DND-41 (cell line): ENCODE measurements at regions not wholly inside any gene's neighbourhood (a gene's known extent, or its start where the extent isn't known, plus 50 kb on each side); places are given as distances from the start of the nearest gene placed in this dataset.

Experiments used
- EZH2 ChIP-seq: IDR thresholded peaks from 3 replicates; pipeline ENCODE4 v1.6.1; 2012; ENCODE audit warnings: borderline replicate concordance, low read depth, mild to moderate bottlenecking, moderate library complexity, low read length, inconsistent platforms; ENCODE audit not compliant: severe bottlenecking
- TF ChIP-seq, protein P1 (sequence below): IDR thresholded peaks from 2 replicates; pipeline ENCODE4 v1.5.1; 2012; ENCODE audit warnings: borderline replicate concordance, low read length, moderate library complexity, mild to moderate bottlenecking; ENCODE audit not compliant: poor library complexity, severe bottlenecking; ENCODE audit errors: extremely low read depth

DNA sequence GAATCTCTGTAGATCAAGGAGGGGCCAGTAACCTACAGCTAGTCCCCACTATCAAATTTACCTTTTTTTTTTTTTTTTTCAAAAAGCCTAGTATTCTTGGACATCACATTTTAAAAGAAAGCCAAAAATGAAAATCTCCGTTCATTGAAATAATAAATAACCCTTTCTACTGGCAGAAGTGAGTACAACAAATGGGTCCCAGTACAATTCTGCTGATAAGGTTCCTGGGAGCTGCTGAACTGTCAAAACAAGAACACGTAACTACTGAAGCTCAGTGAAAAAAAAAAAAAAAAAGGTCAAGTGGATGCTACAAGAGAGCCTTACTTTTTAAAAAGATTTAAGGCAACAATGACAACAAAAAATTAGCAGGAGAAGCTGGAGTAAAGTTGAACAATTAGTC lies 464.9 kb downstream of the EPM2A start:
- TF ChIP-seq, protein P1, sequence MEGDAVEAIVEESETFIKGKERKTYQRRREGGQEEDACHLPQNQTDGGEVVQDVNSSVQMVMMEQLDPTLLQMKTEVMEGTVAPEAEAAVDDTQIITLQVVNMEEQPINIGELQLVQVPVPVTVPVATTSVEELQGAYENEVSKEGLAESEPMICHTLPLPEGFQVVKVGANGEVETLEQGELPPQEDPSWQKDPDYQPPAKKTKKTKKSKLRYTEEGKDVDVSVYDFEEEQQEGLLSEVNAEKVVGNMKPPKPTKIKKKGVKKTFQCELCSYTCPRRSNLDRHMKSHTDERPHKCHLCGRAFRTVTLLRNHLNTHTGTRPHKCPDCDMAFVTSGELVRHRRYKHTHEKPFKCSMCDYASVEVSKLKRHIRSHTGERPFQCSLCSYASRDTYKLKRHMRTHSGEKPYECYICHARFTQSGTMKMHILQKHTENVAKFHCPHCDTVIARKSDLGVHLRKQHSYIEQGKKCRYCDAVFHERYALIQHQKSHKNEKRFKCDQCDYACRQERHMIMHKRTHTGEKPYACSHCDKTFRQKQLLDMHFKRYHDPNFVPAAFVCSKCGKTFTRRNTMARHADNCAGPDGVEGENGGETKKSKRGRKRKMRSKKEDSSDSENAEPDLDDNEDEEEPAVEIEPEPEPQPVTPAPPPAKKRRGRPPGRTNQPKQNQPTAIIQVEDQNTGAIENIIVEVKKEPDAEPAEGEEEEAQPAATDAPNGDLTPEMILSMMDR: no peak
- TF ChIP-seq EZH2: no peak
